ENCODE measurements at regions not wholly inside any gene's neighbourhood (a gene's known extent, or its start where the extent isn't known, plus 50 kb on each side); places are given as distances from the start of the nearest gene placed in this dataset.

DNA sequence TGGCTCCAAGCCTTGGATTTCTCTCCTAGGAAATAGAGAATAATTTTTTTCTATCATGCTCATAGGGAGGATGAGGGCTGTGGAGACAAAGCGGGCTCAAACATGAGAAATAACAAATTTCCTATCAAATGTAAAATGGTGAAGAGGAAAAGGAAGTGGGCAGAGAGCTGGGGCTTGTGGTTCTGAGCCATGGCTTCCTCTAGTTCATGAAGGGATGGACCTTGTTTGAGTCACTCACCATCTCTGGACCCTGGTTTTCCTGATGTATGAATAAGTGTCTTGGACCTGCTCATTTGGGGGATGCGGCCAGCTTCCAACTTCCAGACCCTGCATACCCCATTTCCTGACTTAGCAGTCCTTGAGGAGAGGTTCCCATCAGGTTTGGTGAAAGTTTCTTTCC, 63.0 kb downstream of the MSX1 start:
- DNase-seq (ENCODE audit: extremely low read depth in 1 of 4, low spot score in 3 of 4) (no peak), ATAC-seq (no peak), FAIRE-seq (no peak)
- Histone ChIP-seq H3K27ac (ENCODE audit: extremely low read depth, low read depth, low read length) (no peak overlapping the region), H3K9me1 (ENCODE audit: control insufficient read depth, insufficient read depth, low read length) (no peaks in the 10 kb centered on the region), H3K79me2 (ENCODE audit: control insufficient read depth, insufficient read depth, low read length) (no peaks in the 10 kb centered on the region), H3K9ac (ENCODE audit: insufficient read depth in 1 of 2, low read depth in 2 of 2, low read length in 2 of 2) (no peak overlapping the region), H3K4me2 (ENCODE audit: insufficient read depth, low read length) (no peak overlapping the region), H3K4me3 (no peak overlapping the region), H3K27me3 (ENCODE audit: control insufficient read depth in 2 of 2, insufficient read depth in 2 of 2, low read length in 2 of 2) (peaks cover 0 to 6% of the 10 kb centered on the region in 2 experiments; a peak in 1 of 5 replicates), H2AFZ (ENCODE audit: low read depth, low read length) (no peak overlapping the region), H3K36me3 (ENCODE audit: control insufficient read depth, insufficient read depth, low read length) (no peaks in the 10 kb centered on the region), H3K4me1 (replicated peaks in 1 of 2; ENCODE audit: control insufficient read depth in 2 of 2, insufficient read depth in 2 of 2, low read length in 2 of 2) (no peaks in the 10 kb centered on the region; a peak in 1 of 5 replicates), H4K20me1 (replicated peaks; ENCODE audit: control insufficient read depth, insufficient read depth, low read length) (no peaks in the 10 kb centered on the region), H3K9me3 (replicated peaks; ENCODE audit: control insufficient read depth, insufficient read depth, low read depth, low read length) (no peaks in the 10 kb centered on the region)
- ChIA-PET CTCF (ENCODE audit: low intra/inter-chr PET ratio) (no interaction called here), POLR2A (no interaction called here)
- intact Hi-C loops (cut with micrococcal nuclease) (no loop called here), in situ Hi-C loops (cut with MboI) (no loop called here)
- no TSS peak for BruUV-seq (replicated peaks)
- WGBS (ENCODE audit: insufficient coverage, low coverage, missing lambda C conversion rate), result 0% methylated on average over 2 of the region's 2 CpGs
- TF ChIP-seq, protein P1, sequence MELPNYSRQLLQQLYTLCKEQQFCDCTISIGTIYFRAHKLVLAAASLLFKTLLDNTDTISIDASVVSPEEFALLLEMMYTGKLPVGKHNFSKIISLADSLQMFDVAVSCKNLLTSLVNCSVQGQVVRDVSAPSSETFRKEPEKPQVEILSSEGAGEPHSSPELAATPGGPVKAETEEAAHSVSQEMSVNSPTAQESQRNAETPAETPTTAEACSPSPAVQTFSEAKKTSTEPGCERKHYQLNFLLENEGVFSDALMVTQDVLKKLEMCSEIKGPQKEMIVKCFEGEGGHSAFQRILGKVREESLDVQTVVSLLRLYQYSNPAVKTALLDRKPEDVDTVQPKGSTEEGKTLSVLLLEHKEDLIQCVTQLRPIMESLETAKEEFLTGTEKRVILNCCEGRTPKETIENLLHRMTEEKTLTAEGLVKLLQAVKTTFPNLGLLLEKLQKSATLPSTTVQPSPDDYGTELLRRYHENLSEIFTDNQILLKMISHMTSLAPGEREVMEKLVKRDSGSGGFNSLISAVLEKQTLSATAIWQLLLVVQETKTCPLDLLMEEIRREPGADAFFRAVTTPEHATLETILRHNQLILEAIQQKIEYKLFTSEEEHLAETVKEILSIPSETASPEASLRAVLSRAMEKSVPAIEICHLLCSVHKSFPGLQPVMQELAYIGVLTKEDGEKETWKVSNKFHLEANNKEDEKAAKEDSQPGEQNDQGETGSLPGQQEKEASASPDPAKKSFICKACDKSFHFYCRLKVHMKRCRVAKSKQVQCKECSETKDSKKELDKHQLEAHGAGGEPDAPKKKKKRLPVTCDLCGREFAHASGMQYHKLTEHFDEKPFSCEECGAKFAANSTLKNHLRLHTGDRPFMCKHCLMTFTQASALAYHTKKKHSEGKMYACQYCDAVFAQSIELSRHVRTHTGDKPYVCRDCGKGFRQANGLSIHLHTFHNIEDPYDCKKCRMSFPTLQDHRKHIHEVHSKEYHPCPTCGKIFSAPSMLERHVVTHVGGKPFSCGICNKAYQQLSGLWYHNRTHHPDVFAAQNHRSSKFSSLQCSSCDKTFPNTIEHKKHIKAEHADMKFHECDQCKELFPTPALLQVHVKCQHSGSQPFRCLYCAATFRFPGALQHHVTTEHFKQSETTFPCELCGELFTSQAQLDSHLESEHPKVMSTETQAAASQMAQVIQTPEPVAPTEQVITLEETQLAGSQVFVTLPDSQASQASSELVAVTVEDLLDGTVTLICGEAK (IDR thresholded peaks at IDR 0.05), result no peak
- TF ChIP-seq, protein P1 (CRISPR knock-in tag; IDR thresholded peaks at IDR 0.05), result no peak
- TF ChIP-seq NCOA6 (IDR thresholded peaks at IDR 0.05), result no peak

All from K562 (cell line).